ENCODE measurements at regions not wholly inside any gene's neighbourhood (a gene's known extent, or its start where the extent isn't known, plus 50 kb on each side); places are given as distances from the start of the nearest gene placed in this dataset.

- TF ChIP-seq POLR2A (IDR thresholded peaks at IDR 0.05) (no peak), POLR2AphosphoS5 (IDR thresholded peaks at IDR 0.05) (no peak), EP300 (IDR thresholded peaks at IDR 0.05) (no peak)
- TF ChIP-seq, protein P1, sequence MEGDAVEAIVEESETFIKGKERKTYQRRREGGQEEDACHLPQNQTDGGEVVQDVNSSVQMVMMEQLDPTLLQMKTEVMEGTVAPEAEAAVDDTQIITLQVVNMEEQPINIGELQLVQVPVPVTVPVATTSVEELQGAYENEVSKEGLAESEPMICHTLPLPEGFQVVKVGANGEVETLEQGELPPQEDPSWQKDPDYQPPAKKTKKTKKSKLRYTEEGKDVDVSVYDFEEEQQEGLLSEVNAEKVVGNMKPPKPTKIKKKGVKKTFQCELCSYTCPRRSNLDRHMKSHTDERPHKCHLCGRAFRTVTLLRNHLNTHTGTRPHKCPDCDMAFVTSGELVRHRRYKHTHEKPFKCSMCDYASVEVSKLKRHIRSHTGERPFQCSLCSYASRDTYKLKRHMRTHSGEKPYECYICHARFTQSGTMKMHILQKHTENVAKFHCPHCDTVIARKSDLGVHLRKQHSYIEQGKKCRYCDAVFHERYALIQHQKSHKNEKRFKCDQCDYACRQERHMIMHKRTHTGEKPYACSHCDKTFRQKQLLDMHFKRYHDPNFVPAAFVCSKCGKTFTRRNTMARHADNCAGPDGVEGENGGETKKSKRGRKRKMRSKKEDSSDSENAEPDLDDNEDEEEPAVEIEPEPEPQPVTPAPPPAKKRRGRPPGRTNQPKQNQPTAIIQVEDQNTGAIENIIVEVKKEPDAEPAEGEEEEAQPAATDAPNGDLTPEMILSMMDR (IDR thresholded peaks at IDR 0.05), result no peak
Observed at GRCh38 chr13:106351251-106351650, 184.2 kb downstream of the EFNB2 start.
